HEK293T (cell line): ENCODE measurements at regions not wholly inside any gene's neighbourhood (a gene's known extent, or its start where the extent isn't known, plus 50 kb on each side); places are given as distances from the start of the nearest gene placed in this dataset.

ENCODE experiments used
- FOXK2 ChIP-seq: fragments of 450-650 bp; IDR thresholded peaks from 2 replicates; pipeline ENCODE4 v1.6.1; 2016; ENCODE audit warnings: mild to moderate bottlenecking
- FOXM1 ChIP-seq: fragments of 450-650 bp; IDR thresholded peaks from 2 replicates; pipeline ENCODE4 v1.6.1; 2017; ENCODE audit warnings: mild to moderate bottlenecking, borderline replicate concordance
- SP1 ChIP-seq: fragments of 450-650 bp; IDR thresholded peaks from 2 replicates; pipeline ENCODE4 v1.6.1; 2017
- SUZ12 ChIP-seq: fragments of 450-650 bp; IDR thresholded peaks from 2 replicates; pipeline ENCODE4 v1.6.1; 2016; ENCODE audit warnings: mild to moderate bottlenecking

- TF ChIP-seq FOXM1 (no peak), SUZ12 (no peak), FOXK2 (no peak), SP1 (no peak)
Observed at GRCh38 chr2:237185553-237185925, 99.8 kb downstream of the COPS8 start.
